ENCODE measurements at regions not wholly inside any gene's neighbourhood (a gene's known extent, or its start where the extent isn't known, plus 50 kb on each side); places are given as distances from the start of the nearest gene placed in this dataset.

GRCh38 chr3:11089931-11090330, 64.4 kb upstream of the HRH1 start:
- DNase-seq (ENCODE audit: low read depth): no peak
- in situ Hi-C loops (cut with HindIII; ENCODE audit: low pct_unique_long_range_greater_than_20kb, low sequenced_read_pairs): no loop called here

- in situ Hi-C loops (cut with HindIII; ENCODE audit: low pct_unique_long_range_greater_than_20kb, low sequenced_read_pairs): no loop called here
- no peak for DNase-seq (ENCODE audit: low read depth)
Measured at GRCh38 chr3:11090551-11090950, 63.7 kb upstream of the HRH1 start.

GRCh38 chr3:11091088-11091590, 63.2 kb upstream of the HRH1 start:
- DNase-seq (ENCODE audit: low read depth): no peak
- in situ Hi-C loops (cut with HindIII; ENCODE audit: low pct_unique_long_range_greater_than_20kb, low sequenced_read_pairs): no loop called here

GRCh38 chr3:11091791-11092190, 62.5 kb upstream of the HRH1 start:
- in situ Hi-C loops (cut with HindIII; ENCODE audit: low pct_unique_long_range_greater_than_20kb, low sequenced_read_pairs): no loop called here
- no peak for DNase-seq (ENCODE audit: low read depth)

- in situ Hi-C loops (cut with HindIII; ENCODE audit: low pct_unique_long_range_greater_than_20kb, low sequenced_read_pairs): no loop called here
- no peak for DNase-seq (ENCODE audit: low read depth)
Measured at GRCh38 chr3:11093823-11094340, 60.4 kb upstream of the HRH1 start.

DNA sequence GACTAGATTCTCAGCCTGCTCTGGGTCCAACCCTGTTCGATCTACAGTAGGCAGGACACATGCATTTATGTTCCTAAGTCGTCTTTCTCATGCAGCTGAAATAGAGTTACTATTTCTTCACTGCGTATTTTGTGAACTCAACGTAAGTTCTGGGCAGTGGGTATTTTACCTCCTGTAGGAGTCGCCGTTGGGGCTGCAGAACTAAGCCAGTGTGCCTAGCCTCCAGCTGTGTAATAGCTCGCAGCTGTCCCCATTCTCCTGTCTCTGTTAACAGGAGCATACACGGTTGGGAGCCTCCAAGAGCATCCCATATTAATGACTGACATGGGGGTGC, 58.4 kb upstream of the HRH1 start:
- in situ Hi-C loops (cut with HindIII; ENCODE audit: low pct_unique_long_range_greater_than_20kb, low sequenced_read_pairs): no loop called here
- no peak for DNase-seq (ENCODE audit: low read depth)

DNA sequence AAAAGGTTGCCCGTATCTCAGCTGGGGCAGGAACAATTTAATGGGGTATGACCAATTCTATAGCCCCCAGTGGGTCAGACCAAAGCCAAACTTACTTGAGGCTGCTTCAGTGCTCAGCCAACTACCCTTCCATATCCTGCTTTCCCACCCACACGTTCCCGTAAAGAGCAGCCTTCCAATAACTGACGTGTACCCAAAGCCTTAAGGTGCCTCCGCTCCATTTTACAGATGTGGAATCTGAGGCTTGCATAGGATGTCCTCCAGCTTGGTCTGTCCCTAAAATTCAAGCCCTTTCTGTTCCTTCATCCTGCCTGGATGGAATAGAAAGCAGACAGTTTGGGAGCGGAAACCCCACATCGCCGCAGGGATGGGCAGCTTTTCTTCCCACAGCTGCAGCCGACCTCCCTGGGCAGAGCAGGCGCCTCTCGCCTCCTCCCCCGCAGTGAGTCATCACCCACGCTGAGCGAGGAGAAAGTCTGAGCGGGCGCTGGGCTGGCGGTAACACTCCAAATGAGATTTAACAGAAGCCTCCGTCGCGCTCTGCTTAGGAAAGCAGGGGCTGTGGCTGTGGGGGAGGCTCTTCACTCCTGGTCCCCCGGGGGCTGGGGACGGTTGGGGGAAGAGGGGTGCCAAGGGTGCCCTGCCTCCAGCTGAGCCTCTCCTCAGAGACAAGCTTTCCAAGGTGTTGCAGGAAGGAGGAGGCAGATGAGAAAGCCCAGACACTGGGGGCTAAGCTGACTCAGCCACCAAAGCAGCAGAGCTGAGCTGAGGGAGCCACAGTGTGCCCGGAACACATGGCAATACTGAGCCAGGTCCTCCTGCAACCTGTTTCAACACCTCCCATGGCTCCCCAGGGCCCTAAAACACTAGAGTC, 57.8 kb upstream of the HRH1 start:
- DNase-seq (ENCODE audit: low read depth): peak; percentile 61
- in situ Hi-C loops (cut with HindIII; ENCODE audit: low pct_unique_long_range_greater_than_20kb, low sequenced_read_pairs): no loop called here

GRCh38 chr3:11099306-11099705, 55.0 kb upstream of the HRH1 start:
- in situ Hi-C loops (cut with HindIII; ENCODE audit: low pct_unique_long_range_greater_than_20kb, low sequenced_read_pairs): no loop called here
- no peak for DNase-seq (ENCODE audit: low read depth)
